ENCODE measurements at regions not wholly inside any gene's neighbourhood (a gene's known extent, or its start where the extent isn't known, plus 50 kb on each side); places are given as distances from the start of the nearest gene placed in this dataset.

GRCh38 chr6:54014440-54014839 lies 96.8 kb upstream of the MLIP start:
- no peak overlapping the region for H3K4me3 ChIP-seq (IDR thresholded peaks at IDR 0.05; ENCODE audit: insufficient read depth, low read depth, low read length)
- TF ChIP-seq CTCF (conservative IDR thresholded peaks at IDR 0.05; ENCODE audit: low read depth, low read length), result no peak

GRCh38 chr6:54017877-54018276 lies 93.4 kb upstream of the MLIP start:
- H3K4me1 ChIP-seq (ENCODE audit: low read depth, poor library complexity, severe bottlenecking), result no peaks in the 10 kb centered on the region
- H3K27me3 ChIP-seq (ENCODE audit: insufficient read depth, low read depth), result no peaks in the 10 kb centered on the region
- no peak overlapping the region for H2AFZ ChIP-seq (ENCODE audit: low read depth)
- H3K27ac ChIP-seq, result no peak overlapping the region
- H3K36me3 ChIP-seq (ENCODE audit: insufficient read depth), result no peaks in the 10 kb centered on the region
- TF ChIP-seq CTCF (conservative IDR thresholded peaks at IDR 0.05; ENCODE audit: low read depth, low read length), result no peak
- H3K9ac ChIP-seq, result no peak overlapping the region
- H3K4me3 ChIP-seq (IDR thresholded peaks at IDR 0.05; ENCODE audit: insufficient read depth, low read depth, low read length), result no peak overlapping the region
- H3K4me2 ChIP-seq, result no peak overlapping the region
- no peaks in the 10 kb centered on the region for H4K20me1 ChIP-seq (ENCODE audit: insufficient read depth)
- no peaks in the 10 kb centered on the region for H3K79me2 ChIP-seq (ENCODE audit: insufficient read depth, low read depth)

More at GRCh38 chr6:54014440-54014839, 96.8 kb upstream of the MLIP start:
- Histone ChIP-seq H3K4me2 (no peak overlapping the region), H3K79me2 (ENCODE audit: insufficient read depth, low read depth) (no peaks in the 10 kb centered on the region), H4K20me1 (ENCODE audit: insufficient read depth) (no peaks in the 10 kb centered on the region), H3K27ac (no peak overlapping the region), H3K27me3 (ENCODE audit: insufficient read depth, low read depth) (no peaks in the 10 kb centered on the region), H3K9ac (no peak overlapping the region), H3K4me1 (ENCODE audit: low read depth, poor library complexity, severe bottlenecking) (no peaks in the 10 kb centered on the region), H2AFZ (ENCODE audit: low read depth) (no peak overlapping the region), H3K36me3 (ENCODE audit: insufficient read depth) (no peaks in the 10 kb centered on the region)

GRCh38 chr6:54018722-54019121 lies 92.5 kb upstream of the MLIP start:
- H3K79me2 ChIP-seq (ENCODE audit: insufficient read depth, low read depth), result no peaks in the 10 kb centered on the region
- no peak for TF ChIP-seq CTCF (conservative IDR thresholded peaks at IDR 0.05; ENCODE audit: low read depth, low read length)
- H3K9ac ChIP-seq, result no peak overlapping the region
- no peaks in the 10 kb centered on the region for H3K4me1 ChIP-seq (ENCODE audit: low read depth, poor library complexity, severe bottlenecking)
- H4K20me1 ChIP-seq (ENCODE audit: insufficient read depth), result no peaks in the 10 kb centered on the region
- no peak overlapping the region for H3K4me2 ChIP-seq
- no peak overlapping the region for H3K27ac ChIP-seq
- no peaks in the 10 kb centered on the region for H3K27me3 ChIP-seq (ENCODE audit: insufficient read depth, low read depth)
- no peaks in the 10 kb centered on the region for H3K36me3 ChIP-seq (ENCODE audit: insufficient read depth)
- no peak overlapping the region for H3K4me3 ChIP-seq (IDR thresholded peaks at IDR 0.05; ENCODE audit: insufficient read depth, low read depth, low read length)
- H2AFZ ChIP-seq (ENCODE audit: low read depth), result no peak overlapping the region

GRCh38 chr6:54019860-54020259 lies 91.4 kb upstream of the MLIP start:
- Histone ChIP-seq H3K27me3 (ENCODE audit: insufficient read depth, low read depth) (no peaks in the 10 kb centered on the region), H3K79me2 (ENCODE audit: insufficient read depth, low read depth) (no peaks in the 10 kb centered on the region), H3K9ac (no peak overlapping the region), H3K27ac (no peak overlapping the region), H3K36me3 (ENCODE audit: insufficient read depth) (no peaks in the 10 kb centered on the region), H3K4me1 (ENCODE audit: low read depth, poor library complexity, severe bottlenecking) (no peaks in the 10 kb centered on the region), H4K20me1 (ENCODE audit: insufficient read depth) (no peaks in the 10 kb centered on the region), H2AFZ (ENCODE audit: low read depth) (no peak overlapping the region), H3K4me3 (IDR thresholded peaks at IDR 0.05; ENCODE audit: insufficient read depth, low read depth, low read length) (no peak overlapping the region), H3K4me2 (no peak overlapping the region)
- TF ChIP-seq CTCF (conservative IDR thresholded peaks at IDR 0.05; ENCODE audit: low read depth, low read length), result no peak

Measured in KMS-11 (cell line).